ACC112 (cell line): ENCODE measurements at regions not wholly inside any gene's neighbourhood (a gene's known extent, or its start where the extent isn't known, plus 50 kb on each side); places are given as distances from the start of the nearest gene placed in this dataset.

ENCODE experiments used
- H2AFZ ChIP-seq: fragments of 200-600 bp; sonication (generic); one replicate; pipeline ENCODE4 v1.6.0; 2017; ENCODE audit warnings: antibody characterized with exemption, low read length; ENCODE audit not compliant: unreplicated experiment
- H3K27ac ChIP-seq: fragments of 200-600 bp; sonication (generic); 2 replicates; pipeline ENCODE4 v1.5.1; 2014; ENCODE audit warnings: low read depth, mild to moderate bottlenecking, antibody characterized with exemption, low read length, moderate library complexity
- H3K27me3 ChIP-seq: fragments of 200-600 bp; sonication (generic); 2 replicates; pipeline ENCODE4 v1.6.1; 2014; ENCODE audit warnings: mild to moderate bottlenecking, antibody characterized with exemption, low read length, moderate library complexity, mixed read lengths; ENCODE audit not compliant: insufficient read depth
- H3K36me3 ChIP-seq: fragments of 200-600 bp; sonication (generic); 2 replicates; pipeline ENCODE4 v1.6.1; 2016; ENCODE audit warnings: mild to moderate bottlenecking, antibody characterized with exemption, low read length, moderate library complexity, mixed read lengths; ENCODE audit not compliant: insufficient read depth
- H3K4me1 ChIP-seq: fragments of 200-600 bp; sonication (generic); one replicate; pipeline ENCODE4 v1.6.1; 2016; ENCODE audit warnings: low read length, mixed read lengths; ENCODE audit not compliant: insufficient read depth, unreplicated experiment, control insufficient read depth
- H3K4me3 ChIP-seq: fragments of 200-600 bp; sonication (generic); 2 replicates; pipeline ENCODE4 v1.5.1; 2014; ENCODE audit warnings: mild to moderate bottlenecking, low read depth, low read length
- H3K79me2 ChIP-seq: fragments of 200-600 bp; sonication (generic); one replicate; pipeline ENCODE4 v1.6.0; 2016; ENCODE audit warnings: low read length; ENCODE audit not compliant: control insufficient read depth, unreplicated experiment, insufficient read depth

GRCh38 chr12:105822131-105823105, 316.3 kb downstream of the NUAK1 start:
- peaks cover 3% of the 10 kb centered on the region for H3K4me1 ChIP-seq
- no peaks in the 10 kb centered on the region for H3K79me2 ChIP-seq
- no peak overlapping the region for H3K27ac ChIP-seq
- H2AFZ ChIP-seq = no peak overlapping the region
- H3K27me3 ChIP-seq = no peaks in the 10 kb centered on the region
- no peak overlapping the region for H3K4me3 ChIP-seq
- H3K36me3 ChIP-seq = no peaks in the 10 kb centered on the region

- Histone ChIP-seq H3K27ac (no peak overlapping the region), H3K4me3 (no peak overlapping the region), H2AFZ (no peak overlapping the region), H3K79me2 (no peaks in the 10 kb centered on the region), H3K4me1 (peaks cover 3% of the 10 kb centered on the region), H3K27me3 (no peaks in the 10 kb centered on the region), H3K36me3 (no peaks in the 10 kb centered on the region)
These were observed 314.9 kb downstream of the NUAK1 start for GRCh38 chr12:105823810-105824209.

GRCh38 chr12:105825141-105825540, 313.6 kb downstream of the NUAK1 start:
- Histone ChIP-seq H3K27me3 (no peaks in the 10 kb centered on the region), H3K36me3 (no peaks in the 10 kb centered on the region), H3K4me3 (no peak overlapping the region), H3K79me2 (no peaks in the 10 kb centered on the region), H2AFZ (no peak overlapping the region), H3K4me1 (peaks cover 3% of the 10 kb centered on the region), H3K27ac (no peak overlapping the region)

- no peak overlapping the region for H3K27ac ChIP-seq
- H2AFZ ChIP-seq = no peak overlapping the region
- H3K79me2 ChIP-seq = no peaks in the 10 kb centered on the region
- H3K27me3 ChIP-seq = no peaks in the 10 kb centered on the region
- H3K4me3 ChIP-seq = no peak overlapping the region
- no peaks in the 10 kb centered on the region for H3K36me3 ChIP-seq
- H3K4me1 ChIP-seq = no peaks in the 10 kb centered on the region
These were observed 307.4 kb downstream of the NUAK1 start for GRCh38 chr12:105831372-105831771.

GRCh38 chr12:105832021-105832420, 306.7 kb downstream of the NUAK1 start:
- no peaks in the 10 kb centered on the region for H3K4me1 ChIP-seq
- no peak overlapping the region for H3K27ac ChIP-seq
- H2AFZ ChIP-seq = no peak overlapping the region
- no peaks in the 10 kb centered on the region for H3K27me3 ChIP-seq
- H3K36me3 ChIP-seq = no peaks in the 10 kb centered on the region
- no peaks in the 10 kb centered on the region for H3K79me2 ChIP-seq
- H3K4me3 ChIP-seq = no peak overlapping the region

- Histone ChIP-seq H3K4me3 (no peak overlapping the region), H3K27me3 (no peaks in the 10 kb centered on the region), H3K79me2 (no peaks in the 10 kb centered on the region), H3K27ac (no peak overlapping the region), H2AFZ (no peak overlapping the region), H3K36me3 (no peaks in the 10 kb centered on the region), H3K4me1 (no peaks in the 10 kb centered on the region)
These were observed 305.9 kb downstream of the NUAK1 start for GRCh38 chr12:105832806-105833205.

GRCh38 chr12:105834496-105834895, 304.3 kb downstream of the NUAK1 start:
- H3K4me1 ChIP-seq = no peaks in the 10 kb centered on the region
- H2AFZ ChIP-seq = no peak overlapping the region
- no peaks in the 10 kb centered on the region for H3K36me3 ChIP-seq

GRCh38 chr12:105835580-105836241, 303.0 kb downstream of the NUAK1 start:
- Histone ChIP-seq H3K27me3 (no peaks in the 10 kb centered on the region), H3K79me2 (no peaks in the 10 kb centered on the region), H2AFZ (no peak overlapping the region), H3K36me3 (no peaks in the 10 kb centered on the region), H3K27ac (no peak overlapping the region), H3K4me3 (no peak overlapping the region), H3K4me1 (no peaks in the 10 kb centered on the region)

More at GRCh38 chr12:105834496-105834895, 304.3 kb downstream of the NUAK1 start:
- Histone ChIP-seq H3K4me3 (no peak overlapping the region), H3K79me2 (no peaks in the 10 kb centered on the region), H3K27me3 (no peaks in the 10 kb centered on the region), H3K27ac (no peak overlapping the region)

- Histone ChIP-seq H3K4me1 (no peaks in the 10 kb centered on the region), H3K36me3 (no peaks in the 10 kb centered on the region), H3K27ac (no peak overlapping the region), H3K4me3 (no peak overlapping the region), H3K27me3 (no peaks in the 10 kb centered on the region), H3K79me2 (no peaks in the 10 kb centered on the region), H2AFZ (no peak overlapping the region)
These were observed 302.5 kb downstream of the NUAK1 start for GRCh38 chr12:105836242-105836622.

GRCh38 chr12:105839629-105840127, 299.1 kb downstream of the NUAK1 start:
- H3K27ac ChIP-seq = no peak overlapping the region
- H3K27me3 ChIP-seq = peaks cover 15% of the 10 kb centered on the region
- no peaks in the 10 kb centered on the region for H3K79me2 ChIP-seq
- H3K4me1 ChIP-seq = no peaks in the 10 kb centered on the region
- no peak overlapping the region for H2AFZ ChIP-seq
- H3K4me3 ChIP-seq = no peak overlapping the region
- no peaks in the 10 kb centered on the region for H3K36me3 ChIP-seq
